ENCODE measurements at regions not wholly inside any gene's neighbourhood (a gene's known extent, or its start where the extent isn't known, plus 50 kb on each side); places are given as distances from the start of the nearest gene placed in this dataset.

DNA sequence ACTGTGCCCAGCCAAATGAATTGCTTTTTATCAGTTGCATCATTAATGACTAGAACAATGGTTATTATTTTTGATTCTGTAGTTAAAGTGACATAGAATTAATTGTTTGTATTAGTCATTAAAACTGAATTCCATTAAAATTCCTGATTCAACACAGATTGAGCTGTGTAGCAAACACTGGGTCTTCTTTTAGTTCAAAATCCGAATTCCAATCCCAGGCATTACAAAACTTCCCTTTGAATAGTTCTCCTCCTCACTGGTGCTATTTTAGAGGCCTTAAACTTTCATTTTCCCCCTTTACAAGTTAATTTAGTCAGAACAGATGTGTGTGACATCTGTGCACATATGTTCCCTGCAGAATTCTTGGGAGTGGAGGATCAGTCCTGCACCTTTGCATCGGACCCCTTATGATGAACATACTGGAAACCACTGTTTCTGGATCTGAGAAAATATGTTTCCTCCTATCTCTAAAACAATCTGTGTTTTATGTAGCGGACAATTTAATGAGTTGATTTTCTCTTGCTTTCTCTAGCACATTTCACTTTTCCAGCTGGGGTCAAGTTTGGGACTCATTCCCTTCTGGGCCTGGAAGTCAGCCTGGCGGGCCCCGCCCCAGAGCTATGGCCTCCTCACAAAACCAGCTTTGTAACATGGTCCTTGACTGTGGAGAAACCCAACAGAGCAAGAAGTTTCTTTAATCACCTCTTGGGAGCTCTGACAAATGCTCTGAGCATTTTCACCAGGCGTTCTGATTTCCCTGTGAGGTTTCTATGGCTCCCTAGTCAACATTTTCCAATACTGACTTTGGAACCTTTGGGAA lies 87.9 kb upstream of the MAMDC2 start:
- no peak for DNase-seq (ENCODE audit: low read depth in 2 of 2, low spot score in 1 of 2)

DNA sequence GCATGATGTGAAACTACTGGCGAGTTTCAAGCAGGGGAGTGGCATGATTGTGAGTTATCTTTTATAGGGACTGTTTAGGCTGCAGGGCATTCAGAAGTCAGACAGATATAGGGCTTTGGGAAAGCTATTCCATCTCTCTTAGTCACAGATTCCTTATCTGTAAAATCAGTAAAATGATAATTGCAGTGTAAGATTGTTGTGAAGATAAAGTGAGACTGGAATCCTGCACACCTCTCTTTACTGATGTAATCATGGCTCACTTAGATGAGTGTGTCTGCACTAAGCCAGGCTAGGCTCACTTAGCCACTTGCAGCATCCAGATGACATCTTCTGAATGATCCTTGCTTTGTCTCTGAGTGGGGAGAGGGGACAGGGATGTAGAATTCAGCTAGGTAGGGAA lies 81.8 kb upstream of the MAMDC2 start:
- DNase-seq (ENCODE audit: low read depth in 2 of 2, low spot score in 1 of 2), result no peak

DNA sequence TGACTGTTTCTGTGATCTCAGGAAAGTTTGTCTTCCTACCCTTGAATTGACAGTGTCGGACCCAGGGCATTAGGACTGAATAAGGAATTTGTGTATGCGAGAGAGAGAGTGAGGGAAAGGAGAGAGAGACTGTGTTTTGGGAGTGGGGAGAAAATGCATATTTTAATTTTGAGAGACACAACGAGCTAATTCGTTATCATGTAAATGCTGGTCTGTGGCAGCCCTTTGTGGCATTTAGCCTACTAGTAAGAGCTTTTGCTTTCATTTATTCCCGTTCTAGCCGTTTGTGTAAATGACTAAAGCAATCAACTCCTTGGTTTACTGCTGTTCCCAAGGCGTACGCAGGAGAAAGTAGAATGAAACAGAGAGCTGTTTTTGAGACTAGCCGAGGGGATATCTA lies 79.8 kb upstream of the MAMDC2 start:
- no peak for DNase-seq (ENCODE audit: low read depth in 2 of 2, low spot score in 1 of 2)

DNA sequence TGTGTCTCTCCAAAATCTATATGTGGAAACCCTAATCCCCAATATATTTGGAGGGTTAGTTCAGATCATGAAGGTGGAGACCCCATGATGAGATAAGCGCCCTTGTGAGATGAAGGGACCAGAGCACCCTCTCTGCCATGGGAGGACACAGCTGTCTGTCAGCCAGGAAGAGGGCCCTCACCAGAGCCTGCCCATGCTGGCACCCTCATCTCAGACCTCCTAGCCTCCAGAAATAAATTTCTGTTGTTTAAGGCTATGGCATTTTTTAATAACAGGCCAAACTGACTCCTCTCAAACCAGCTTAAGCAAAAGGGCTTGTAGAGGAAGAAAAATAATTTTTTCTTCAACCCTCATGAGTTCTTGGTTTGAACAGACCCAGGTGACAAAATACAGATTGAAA lies 79.2 kb upstream of the MAMDC2 start:
- no peak for DNase-seq (ENCODE audit: low read depth in 2 of 2, low spot score in 1 of 2)

- no peak for DNase-seq (ENCODE audit: low read depth in 2 of 2, low spot score in 1 of 2)
Measured at GRCh38 chr9:69965416-69966145, 78.1 kb upstream of the MAMDC2 start.

DNA sequence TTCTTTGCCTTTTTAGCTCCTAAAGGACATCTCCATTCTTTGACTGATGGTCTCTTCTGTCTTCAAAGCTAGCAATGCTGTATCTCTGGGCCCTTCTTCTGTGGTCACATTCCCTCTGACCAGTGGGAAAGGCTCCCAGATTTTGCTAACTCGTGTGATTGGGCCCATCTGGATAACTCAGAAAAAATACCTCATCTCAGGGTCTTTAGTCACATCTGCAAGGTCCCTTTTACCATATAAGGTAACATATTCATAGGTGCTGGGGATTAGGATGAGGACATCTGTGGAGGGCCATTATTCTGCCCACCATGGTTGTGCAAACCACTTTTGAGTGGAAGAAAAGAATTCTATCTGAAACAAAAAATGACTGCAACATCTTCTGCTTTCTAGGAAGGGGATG lies 76.3 kb upstream of the MAMDC2 start:
- DNase-seq (ENCODE audit: low read depth in 2 of 2, low spot score in 1 of 2), result no peak

DNA sequence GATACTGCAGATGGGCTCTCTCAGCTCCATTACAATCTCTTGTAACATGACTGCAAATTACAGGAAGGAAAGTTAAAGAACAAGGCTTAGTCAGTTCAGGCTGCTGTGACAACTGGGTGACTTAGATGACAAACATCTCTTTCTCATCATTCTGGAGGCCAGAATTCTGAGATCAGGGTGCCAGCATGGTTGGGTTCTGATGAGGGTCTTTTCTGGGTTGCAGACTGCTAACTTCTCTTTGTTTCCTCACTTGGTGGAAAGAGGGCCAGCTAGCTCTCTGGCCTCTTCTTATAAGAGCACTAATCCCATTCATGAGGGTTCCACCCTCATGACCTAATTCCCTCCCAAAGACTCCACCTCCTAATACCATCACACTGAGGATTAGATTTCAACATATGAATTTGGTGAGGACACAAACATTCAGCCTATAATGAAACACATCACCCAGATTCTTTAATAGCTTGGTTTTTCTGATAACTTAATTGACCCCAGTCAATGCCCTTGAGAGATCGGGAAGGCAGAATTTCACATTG lies 73.6 kb upstream of the MAMDC2 start:
- DNase-seq (ENCODE audit: low read depth in 2 of 2, low spot score in 1 of 2), result no peak

DNA sequence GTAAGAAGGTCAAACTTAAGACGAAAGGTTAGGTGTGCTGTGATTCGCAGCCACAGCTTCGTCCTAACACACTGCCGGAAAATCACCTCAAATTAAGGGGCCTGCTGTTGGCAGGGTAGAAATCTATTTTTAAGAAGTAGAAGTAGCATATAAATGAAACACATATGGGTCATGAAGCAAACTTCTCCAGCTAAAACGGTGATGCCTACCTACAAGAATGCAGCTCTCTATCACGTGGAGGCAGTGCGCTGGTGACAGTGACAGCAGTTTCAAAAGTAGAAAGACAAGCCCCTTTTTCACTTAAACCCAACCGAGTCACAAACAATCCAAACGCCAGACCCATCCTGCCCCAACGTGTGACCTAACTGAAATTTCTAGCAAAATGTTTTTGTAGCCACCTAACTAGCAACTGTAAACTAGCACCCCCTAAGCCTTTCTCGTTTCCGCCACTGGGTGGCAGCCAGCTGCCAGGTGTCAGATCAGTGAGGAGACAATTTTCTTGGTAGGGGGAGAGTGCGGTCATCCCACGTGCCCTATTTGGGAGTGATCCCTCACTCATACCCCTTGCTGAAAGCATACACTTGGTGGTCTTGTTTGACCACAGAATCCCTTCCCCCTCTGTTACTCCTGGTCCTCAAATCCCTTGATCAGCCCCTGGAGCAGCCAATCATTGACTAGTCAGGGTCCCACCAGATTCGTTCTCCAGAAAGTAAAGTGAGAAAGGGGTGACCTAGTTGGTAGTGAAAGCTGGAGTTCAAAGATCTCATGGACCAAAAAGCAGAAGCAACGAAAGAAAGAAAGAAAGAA lies 71.8 kb upstream of the MAMDC2 start:
- DNase-seq (ENCODE audit: low read depth in 2 of 2, low spot score in 1 of 2), result peak in 1 of 2 donors; percentile 4

- no peak for DNase-seq (ENCODE audit: low read depth in 2 of 2, low spot score in 1 of 2)
Measured at GRCh38 chr9:69975681-69976080, 68.0 kb upstream of the MAMDC2 start.

- DNase-seq (ENCODE audit: low read depth in 2 of 2, low spot score in 1 of 2), result no peak
Measured at GRCh38 chr9:69976152-69976551, 67.5 kb upstream of the MAMDC2 start.

- no peak for DNase-seq (ENCODE audit: low read depth in 2 of 2, low spot score in 1 of 2)
Measured at GRCh38 chr9:69980041-69980440, 63.6 kb upstream of the MAMDC2 start.

DNA sequence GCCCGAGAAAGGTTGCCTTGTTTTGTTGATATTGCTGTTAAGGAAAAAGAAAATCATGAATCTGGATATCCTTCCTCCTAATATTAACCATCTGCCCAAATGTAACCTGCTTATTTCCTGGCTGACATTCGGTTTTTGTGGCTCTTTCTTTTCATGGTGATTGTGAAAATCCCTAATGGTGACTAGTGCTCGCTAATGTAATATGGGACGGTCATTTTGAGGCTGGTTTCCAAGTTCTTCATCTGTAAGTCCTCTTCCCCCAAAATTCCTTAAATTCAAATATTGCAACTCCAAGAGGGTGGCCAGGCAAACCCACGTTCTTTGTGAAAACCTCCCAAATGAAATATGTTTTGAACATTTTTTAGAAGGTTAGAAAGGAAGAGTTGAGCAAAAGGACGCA lies 63.1 kb upstream of the MAMDC2 start:
- DNase-seq (ENCODE audit: low read depth in 2 of 2, low spot score in 1 of 2), result no peak

DNA sequence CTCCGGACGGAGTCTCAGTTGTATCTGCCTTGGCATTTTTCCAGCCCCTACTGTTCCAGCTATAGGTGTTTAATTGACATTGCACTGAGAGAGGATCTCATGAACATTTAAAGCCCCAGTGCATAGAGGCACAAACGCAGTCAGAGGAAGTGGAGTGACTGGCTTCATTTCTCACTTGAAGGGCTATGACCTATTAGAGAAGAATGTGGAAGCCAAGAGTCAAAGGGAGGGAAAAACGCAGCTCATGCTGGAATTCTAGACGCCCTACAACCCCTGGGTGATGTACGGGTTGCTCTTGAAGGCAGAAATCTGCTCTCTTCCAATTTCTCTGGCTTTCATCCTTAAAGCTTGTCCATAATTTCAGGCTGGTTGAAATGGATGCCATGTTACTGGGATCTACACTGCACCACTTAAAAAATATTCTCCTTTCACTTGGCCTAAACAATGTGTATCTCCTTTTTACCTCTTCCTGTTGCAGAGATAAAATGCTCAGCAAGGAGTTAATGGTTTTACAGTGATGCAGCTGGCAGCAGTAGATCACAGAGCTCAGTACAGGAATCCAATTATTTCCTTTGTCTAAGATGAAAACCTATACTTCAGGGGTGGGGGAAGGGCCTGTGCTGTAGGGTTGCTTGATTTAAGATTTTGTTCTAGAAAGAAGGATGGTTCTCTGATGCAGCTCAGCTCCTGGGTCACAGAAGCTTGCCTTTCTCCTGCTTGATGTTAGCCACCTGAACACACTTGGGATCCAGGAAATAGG lies 61.8 kb upstream of the MAMDC2 start:
- DNase-seq (ENCODE audit: low read depth in 2 of 2, low spot score in 1 of 2), result no peak

GRCh38 chr9:69984831-69985230 lies 58.8 kb upstream of the MAMDC2 start:
- DNase-seq (ENCODE audit: low read depth in 2 of 2, low spot score in 1 of 2), result no peak

- no peak for DNase-seq (ENCODE audit: low read depth in 2 of 2, low spot score in 1 of 2)
Measured at GRCh38 chr9:69985971-69986370, 57.7 kb upstream of the MAMDC2 start.

DNA sequence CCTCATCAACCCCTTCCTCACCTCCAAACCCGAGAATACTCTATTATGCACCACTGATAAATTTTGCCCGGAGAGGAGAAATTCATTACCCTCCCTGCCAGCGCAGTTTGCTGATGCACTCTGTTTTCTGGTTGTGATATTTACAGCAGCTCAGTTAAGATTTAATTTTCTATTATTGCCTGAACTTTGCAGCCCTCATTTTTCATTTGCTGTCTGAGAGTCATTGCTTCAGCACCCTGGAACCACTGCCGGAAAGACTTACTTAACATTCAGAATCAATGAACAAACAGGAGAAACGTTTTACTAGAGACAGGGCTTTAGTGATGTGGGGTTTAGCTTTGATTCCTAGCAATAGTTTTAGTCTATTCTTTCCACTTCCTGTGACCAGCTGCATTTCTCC lies 56.7 kb upstream of the MAMDC2 start:
- no peak for DNase-seq (ENCODE audit: low read depth in 2 of 2, low spot score in 1 of 2)

DNA sequence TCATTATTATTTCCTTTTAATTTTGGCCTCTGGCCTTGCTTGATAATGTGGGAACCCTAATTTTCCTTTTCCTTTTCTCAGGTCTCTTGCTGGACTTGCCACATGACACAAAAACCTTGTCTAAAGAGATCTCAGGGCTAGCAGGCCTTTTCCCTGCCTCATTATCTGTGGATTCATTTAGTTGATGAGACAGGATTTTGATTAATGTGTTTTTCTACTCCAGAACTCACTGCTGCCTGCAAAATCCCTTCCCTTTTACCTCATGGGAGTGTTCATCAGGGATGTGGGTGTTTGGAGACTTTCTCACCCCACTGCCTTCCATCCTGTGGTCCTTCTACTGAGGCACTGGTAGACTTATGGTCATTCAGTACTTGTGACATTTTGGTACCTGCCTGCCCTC lies 56.2 kb upstream of the MAMDC2 start:
- DNase-seq (ENCODE audit: low read depth in 2 of 2, low spot score in 1 of 2), result no peak

- DNase-seq (ENCODE audit: low read depth in 2 of 2, low spot score in 1 of 2), result no peak
Measured at GRCh38 chr9:69993110-69993509, 50.5 kb upstream of the MAMDC2 start.

Measured in stimulated activated CD8-positive, alpha-beta memory T cell treated with anti-CD3 and anti-CD28 coated beads, Interleukin-4, amount 100 ng/mL, for 4 hours (primary cell).